ENCODE measurements at regions not wholly inside any gene's neighbourhood (a gene's known extent, or its start where the extent isn't known, plus 50 kb on each side); places are given as distances from the start of the nearest gene placed in this dataset.

GRCh38 chr2:136482966-136483365, 282.4 kb upstream of the THSD7B start:
- Histone ChIP-seq H2AFZ (ENCODE audit: low read depth, low read length) (no peak overlapping the region), H3K9ac (ENCODE audit: low read length) (no peak overlapping the region), H4K20me1 (ENCODE audit: insufficient read depth, low read length) (no peaks in the 10 kb centered on the region), H3K79me2 (ENCODE audit: insufficient read depth, low read length) (no peaks in the 10 kb centered on the region), H3K27me3 (ENCODE audit: insufficient read depth, low read length) (no peaks in the 10 kb centered on the region), H3K9me3 (ENCODE audit: insufficient read depth, low read depth, low read length) (peaks cover 11% of the 10 kb centered on the region), H3K27ac (ENCODE audit: low read depth, low read length) (no peak overlapping the region), H3K4me3 (ENCODE audit: insufficient read depth, low read depth, low read length) (no peak overlapping the region), H3K4me2 (ENCODE audit: low read length) (no peak overlapping the region), H3K36me3 (ENCODE audit: insufficient read depth, low read length) (no peaks in the 10 kb centered on the region), H3K4me1 (ENCODE audit: insufficient read depth, low read length) (no peaks in the 10 kb centered on the region)
- Mint-ChIP-seq H3K27ac (ENCODE audit: unreplicated experiment) (no peak overlapping the region), H3K4me1 (ENCODE audit: low read depth, unreplicated experiment) (peaks cover 3% of the 10 kb centered on the region), H3K27me3 (ENCODE audit: low read depth, unreplicated experiment) (no peaks in the 10 kb centered on the region), H3K4me3 (ENCODE audit: unreplicated experiment) (no peak overlapping the region), H3K36me3 (ENCODE audit: low read depth, unreplicated experiment) (no peaks in the 10 kb centered on the region), H3K9me3 (ENCODE audit: unreplicated experiment) (peaks cover 6% of the 10 kb centered on the region)
- TF ChIP-seq CTCF (IDR thresholded peaks at IDR 0.05; ENCODE audit: insufficient read depth, low read depth, low read length) (no peak), EZH2 (IDR thresholded peaks at IDR 0.05; ENCODE audit: insufficient read depth, low read length) (no peak)
- DNase-seq (ENCODE audit: low read depth) (no peak), FAIRE-seq (no peak)

GRCh38 chr2:136482006-136482405, 283.3 kb upstream of the THSD7B start:
- no peak overlapping the region for H3K4me3 ChIP-seq (ENCODE audit: insufficient read depth, low read depth, low read length)
- no peak overlapping the region for H2AFZ ChIP-seq (ENCODE audit: low read depth, low read length)
- no peaks in the 10 kb centered on the region for H3K4me1 Mint-ChIP-seq (ENCODE audit: low read depth, unreplicated experiment)
- H3K27me3 Mint-ChIP-seq (ENCODE audit: low read depth, unreplicated experiment): no peaks in the 10 kb centered on the region
- H3K27ac ChIP-seq (ENCODE audit: low read depth, low read length): no peak overlapping the region
- no peaks in the 10 kb centered on the region for H3K36me3 ChIP-seq (ENCODE audit: insufficient read depth, low read length)
- H3K4me1 ChIP-seq (ENCODE audit: insufficient read depth, low read length): no peaks in the 10 kb centered on the region
- no peaks in the 10 kb centered on the region for H3K27me3 ChIP-seq (ENCODE audit: insufficient read depth, low read length)
- H3K9ac ChIP-seq (ENCODE audit: low read length): no peak overlapping the region
- H3K27ac Mint-ChIP-seq (ENCODE audit: unreplicated experiment): no peak overlapping the region
- no peak for FAIRE-seq
- no peak overlapping the region for H3K4me2 ChIP-seq (ENCODE audit: low read length)
- no peaks in the 10 kb centered on the region for H3K36me3 Mint-ChIP-seq (ENCODE audit: low read depth, unreplicated experiment)
- peaks cover 6% of the 10 kb centered on the region for H3K9me3 Mint-ChIP-seq (ENCODE audit: unreplicated experiment)
- peaks cover 11% of the 10 kb centered on the region for H3K9me3 ChIP-seq (ENCODE audit: insufficient read depth, low read depth, low read length)
- no peaks in the 10 kb centered on the region for H3K79me2 ChIP-seq (ENCODE audit: insufficient read depth, low read length)
- no peak for DNase-seq (ENCODE audit: low read depth)
- TF ChIP-seq CTCF (IDR thresholded peaks at IDR 0.05; ENCODE audit: insufficient read depth, low read depth, low read length) (no peak), EZH2 (IDR thresholded peaks at IDR 0.05; ENCODE audit: insufficient read depth, low read length) (no peak)
- H4K20me1 ChIP-seq (ENCODE audit: insufficient read depth, low read length): no peaks in the 10 kb centered on the region
- H3K4me3 Mint-ChIP-seq (ENCODE audit: unreplicated experiment): no peak overlapping the region

- no peaks in the 10 kb centered on the region for H3K27me3 Mint-ChIP-seq (ENCODE audit: low read depth, unreplicated experiment)
- H3K4me1 ChIP-seq (ENCODE audit: insufficient read depth, low read length): no peaks in the 10 kb centered on the region
- H3K27ac ChIP-seq (ENCODE audit: low read depth, low read length): no peak overlapping the region
- H4K20me1 ChIP-seq (ENCODE audit: insufficient read depth, low read length): no peaks in the 10 kb centered on the region
- H3K4me3 Mint-ChIP-seq (ENCODE audit: unreplicated experiment): no peak overlapping the region
- no peak overlapping the region for H3K27ac Mint-ChIP-seq (ENCODE audit: unreplicated experiment)
- no peaks in the 10 kb centered on the region for H3K27me3 ChIP-seq (ENCODE audit: insufficient read depth, low read length)
- no peaks in the 10 kb centered on the region for H3K79me2 ChIP-seq (ENCODE audit: insufficient read depth, low read length)
- no peak overlapping the region for H3K4me2 ChIP-seq (ENCODE audit: low read length)
- peaks cover 6% of the 10 kb centered on the region for H3K9me3 Mint-ChIP-seq (ENCODE audit: unreplicated experiment)
- FAIRE-seq: no peak
- no peaks in the 10 kb centered on the region for H3K36me3 ChIP-seq (ENCODE audit: insufficient read depth, low read length)
- no peaks in the 10 kb centered on the region for H3K36me3 Mint-ChIP-seq (ENCODE audit: low read depth, unreplicated experiment)
- no peak for DNase-seq (ENCODE audit: low read depth)
- no peak overlapping the region for H3K4me3 ChIP-seq (ENCODE audit: insufficient read depth, low read depth, low read length)
- TF ChIP-seq CTCF (IDR thresholded peaks at IDR 0.05; ENCODE audit: insufficient read depth, low read depth, low read length) (no peak), EZH2 (IDR thresholded peaks at IDR 0.05; ENCODE audit: insufficient read depth, low read length) (no peak)
- H3K9ac ChIP-seq (ENCODE audit: low read length): no peak overlapping the region
- H3K4me1 Mint-ChIP-seq (ENCODE audit: low read depth, unreplicated experiment): no peaks in the 10 kb centered on the region
- H3K9me3 ChIP-seq (ENCODE audit: insufficient read depth, low read depth, low read length): peaks cover 11% of the 10 kb centered on the region
- no peak overlapping the region for H2AFZ ChIP-seq (ENCODE audit: low read depth, low read length)
Observed at GRCh38 chr2:136479696-136480095, 285.6 kb upstream of the THSD7B start.
